BLaER1 treated with 17β-estradiol and CSF1 and Interleukin-3, amounts not matched to agents 10 nM and 100 nM (cell line): ENCODE measurements at regions not wholly inside any gene's neighbourhood (a gene's known extent, or its start where the extent isn't known, plus 50 kb on each side); places are given as distances from the start of the nearest gene placed in this dataset.
"Not testable (repeated sequence)": the region's sequence is repeated elsewhere in the genome, so short reads cannot be mapped to it uniquely, and the experiment has no call there.

ENCODE experiments used
- H3K27ac ChIP-seq, 11 experiments: shearing (Covaris generic); formaldehyde crosslinking; 2 replicates each; pipeline ENCODE4 v1.8.1; 2022
- H3K27me3 ChIP-seq, 11 experiments: shearing (Covaris generic); formaldehyde crosslinking; 2 replicates each; pipeline ENCODE4 v1.8.1; 2022
- H3K36me3 ChIP-seq, 11 experiments: shearing (Covaris generic); formaldehyde crosslinking; 2 replicates each; pipeline ENCODE4 v1.8.1; 2022
- H3K4me1 ChIP-seq, 10 experiments: shearing (Covaris generic); formaldehyde crosslinking; 2 replicates each; pipeline ENCODE4 v1.8.1; 2022
- H3K4me2 ChIP-seq, 11 experiments: shearing (Covaris generic); formaldehyde crosslinking; 2 replicates each; pipeline ENCODE4 v1.8.1; 2022
- H3K4me3 ChIP-seq, 10 experiments: shearing (Covaris generic); formaldehyde crosslinking; 2 replicates each; pipeline ENCODE4 v1.8.1; 2022
- H3K9ac ChIP-seq, 11 experiments: shearing (Covaris generic); formaldehyde crosslinking; 2 replicates each; pipeline ENCODE4 v1.8.1; 2022
- H3K9me3 ChIP-seq, 11 experiments: shearing (Covaris generic); formaldehyde crosslinking; replicated peaks in 1 of 11; 2 replicates each; pipeline ENCODE4 v1.8.1; 2022
- H4K20me1 ChIP-seq, 11 experiments: shearing (Covaris generic); formaldehyde crosslinking; 2 replicates each; pipeline ENCODE4 v1.8.1; 2022
- Cebpa-rat ChIP-seq, 11 experiments: shearing (Covaris generic); IDR thresholded peaks; 2 replicates each; pipeline ENCODE4 v1.8.1; 2022

DNA sequence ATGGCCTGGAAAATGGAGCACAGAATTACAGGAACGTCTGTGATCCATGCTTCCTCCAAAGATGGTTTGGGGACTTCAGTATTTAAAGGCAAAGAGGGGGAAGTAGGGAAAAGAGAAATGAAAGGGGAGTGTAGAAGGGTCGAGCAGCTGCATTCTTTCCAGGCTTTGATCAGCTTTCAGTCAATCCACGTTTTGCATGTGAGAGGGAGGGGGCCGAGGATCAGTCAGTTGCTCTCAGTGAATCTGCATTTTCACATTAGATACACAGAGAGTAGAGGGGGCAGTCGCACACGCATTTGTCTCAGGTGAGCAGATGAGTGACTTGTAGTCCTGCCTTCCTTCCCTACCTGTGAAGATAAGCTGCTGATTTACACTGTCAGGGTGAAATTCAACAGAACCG is 78.8 kb downstream of the FOXF2 start:
- H3K4me3 ChIP-seq, result no peak overlapping the region
- peak overlapping the region in 3 of 11 experiments; percentile 10 to 30 (median 21); a peak in 2 of 22 replicates for H3K4me2 ChIP-seq
- TF ChIP-seq Cebpa-rat (IDR thresholded peaks at IDR 0.05), result no peak
- no peaks in the 10 kb centered on the region for H4K20me1 ChIP-seq
- no peaks in the 10 kb centered on the region for H3K9me3 ChIP-seq
- no peaks in the 10 kb centered on the region for H3K27me3 ChIP-seq
- H3K27ac ChIP-seq, result no peak overlapping the region
- H3K9ac ChIP-seq, result no peak overlapping the region
- H3K4me1 ChIP-seq, result peaks cover under 1 to 20% (median 12%) of the 10 kb centered on the region in 10 experiments; a peak in 18 of 20 replicates
- H3K36me3 ChIP-seq, result no peaks in the 10 kb centered on the region

DNA sequence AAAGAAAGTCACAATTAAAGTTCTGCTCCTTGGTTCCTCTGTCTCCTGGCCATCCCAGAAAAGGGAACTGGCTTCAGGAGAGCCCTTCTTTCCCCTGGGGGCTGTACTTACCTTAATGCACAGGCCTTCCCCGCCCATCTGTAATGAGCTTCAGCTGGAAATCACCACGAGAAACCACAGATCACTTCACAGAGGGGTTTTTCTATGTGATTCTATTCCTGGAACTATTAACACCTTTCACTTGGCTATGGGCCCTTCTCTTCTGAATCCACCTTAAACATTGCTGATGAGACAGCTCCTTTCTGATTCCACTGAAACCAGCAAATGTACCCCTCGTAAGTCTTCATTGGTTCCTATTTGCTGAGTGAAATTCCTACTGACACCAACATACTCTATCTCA is 80.7 kb downstream of the FOXF2 start:
- TF ChIP-seq Cebpa-rat (IDR thresholded peaks at IDR 0.05), result no peak
- no peak overlapping the region for H3K9ac ChIP-seq

DNA sequence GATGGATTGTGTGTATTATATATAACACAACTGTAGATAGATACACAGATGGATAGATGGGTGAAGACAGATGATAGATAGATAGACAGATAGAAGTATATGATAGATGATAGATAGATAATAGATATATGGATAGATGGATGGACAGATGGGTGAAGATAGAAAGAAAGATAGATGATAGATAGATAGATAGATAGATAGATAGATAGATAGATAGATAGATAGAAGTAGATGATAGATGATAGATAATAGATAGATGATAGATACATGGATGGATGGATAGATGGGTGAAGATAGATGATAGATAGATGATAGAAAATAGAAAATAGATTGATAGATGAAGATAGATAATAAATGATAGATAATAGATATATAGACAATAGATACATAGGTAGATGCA is 83.3 kb downstream of the FOXF2 start:
- no peaks in the 10 kb centered on the region for H3K27me3 ChIP-seq
- no peak overlapping the region for H3K9ac ChIP-seq
- no peaks in the 10 kb centered on the region for H3K9me3 ChIP-seq
- H3K36me3 ChIP-seq, result no peaks in the 10 kb centered on the region
- no peaks in the 10 kb centered on the region for H4K20me1 ChIP-seq
- peaks cover 5 to 27% (median 18%) of the 10 kb centered on the region in 10 experiments; a peak in 18 of 20 replicates for H3K4me1 ChIP-seq
- TF ChIP-seq Cebpa-rat (IDR thresholded peaks at IDR 0.05), result no peak
- no peak overlapping the region for H3K27ac ChIP-seq
- no peak overlapping the region for H3K4me2 ChIP-seq
- H3K4me3 ChIP-seq, result no peak overlapping the region

More for the DNA sequence above, 80.7 kb downstream of the FOXF2 start:
- Histone ChIP-seq H3K4me1 (peaks cover 5 to 27% (median 18%) of the 10 kb centered on the region in 10 experiments; a peak in 18 of 20 replicates), H3K9me3 (no peaks in the 10 kb centered on the region), H3K36me3 (no peaks in the 10 kb centered on the region), H3K27ac (no peak overlapping the region), H3K27me3 (no peaks in the 10 kb centered on the region), H3K4me2 (peak overlapping the region in 9 of 11 experiments; percentile 9 to 60 (median 41); a peak in 16 of 22 replicates), H4K20me1 (no peaks in the 10 kb centered on the region), H3K4me3 (no peak overlapping the region)

DNA sequence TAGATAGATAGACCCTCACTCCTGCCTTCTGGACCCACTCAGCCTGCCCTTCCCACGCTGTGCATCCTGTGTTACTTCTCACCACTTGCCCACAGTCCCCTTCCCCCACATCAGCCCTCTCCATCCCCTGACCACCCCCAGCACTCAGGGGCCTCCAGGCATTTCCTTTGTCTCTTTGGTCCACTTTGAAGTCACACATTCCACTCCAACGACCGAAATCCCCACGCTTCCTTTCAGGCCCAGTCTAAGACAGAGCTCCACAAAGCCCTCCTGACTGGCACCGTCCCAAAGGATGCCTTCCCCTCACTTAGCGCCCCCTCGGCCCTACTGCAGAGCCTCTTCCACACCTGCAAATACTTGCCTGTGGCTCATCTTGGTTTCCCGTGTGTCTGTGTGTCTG is 83.8 kb downstream of the FOXF2 start:
- Histone ChIP-seq H3K4me1 (peaks cover 5 to 26% (median 18%) of the 10 kb centered on the region in 10 experiments; a peak in 18 of 20 replicates), H4K20me1 (no peaks in the 10 kb centered on the region), H3K9me3 (no peaks in the 10 kb centered on the region), H3K36me3 (no peaks in the 10 kb centered on the region), H3K9ac (no peak overlapping the region), H3K4me3 (no peak overlapping the region), H3K27ac (no peak overlapping the region), H3K27me3 (no peaks in the 10 kb centered on the region), H3K4me2 (peak overlapping the region in 10 of 11 experiments; percentile 7 to 74 (median 53); a peak in 15 of 22 replicates)
- no peak for TF ChIP-seq Cebpa-rat (IDR thresholded peaks at IDR 0.05)

DNA sequence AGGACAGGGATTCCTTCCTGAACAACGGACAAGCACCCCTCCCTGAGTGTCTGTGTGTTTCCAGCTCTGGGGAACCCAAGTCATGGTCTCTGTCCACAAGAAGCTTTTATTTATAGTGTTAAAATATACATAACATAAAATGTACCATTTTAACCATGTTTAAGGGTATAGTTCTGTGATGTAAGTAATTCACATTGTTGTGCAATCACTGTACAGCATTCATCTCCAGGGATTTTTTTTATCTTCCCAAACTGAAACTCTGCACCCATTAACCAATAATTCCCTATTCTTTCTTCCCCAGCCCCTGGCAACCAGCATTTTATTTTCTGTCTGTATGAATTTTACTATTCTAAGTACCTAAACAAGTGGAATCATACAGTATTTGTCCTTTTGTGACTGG is 84.2 kb downstream of the FOXF2 start:
- H3K4me3 ChIP-seq, result no peak overlapping the region
- H3K27ac ChIP-seq, result no peak overlapping the region
- peak in 1 of 11 experiments; percentile 44; a peak in 1 of 22 replicates for TF ChIP-seq Cebpa-rat (IDR thresholded peaks at IDR 0.05)
- no peaks in the 10 kb centered on the region for H3K9me3 ChIP-seq
- no peaks in the 10 kb centered on the region for H4K20me1 ChIP-seq
- no peaks in the 10 kb centered on the region for H3K27me3 ChIP-seq
- no peak overlapping the region for H3K9ac ChIP-seq
- H3K4me1 ChIP-seq, result peaks cover 5 to 26% (median 18%) of the 10 kb centered on the region in 10 experiments; a peak in 18 of 20 replicates
- no peaks in the 10 kb centered on the region for H3K36me3 ChIP-seq
- H3K4me2 ChIP-seq, result peak overlapping the region in 10 of 11 experiments; percentile 7 to 74 (median 53); a peak in 14 of 22 replicates

DNA sequence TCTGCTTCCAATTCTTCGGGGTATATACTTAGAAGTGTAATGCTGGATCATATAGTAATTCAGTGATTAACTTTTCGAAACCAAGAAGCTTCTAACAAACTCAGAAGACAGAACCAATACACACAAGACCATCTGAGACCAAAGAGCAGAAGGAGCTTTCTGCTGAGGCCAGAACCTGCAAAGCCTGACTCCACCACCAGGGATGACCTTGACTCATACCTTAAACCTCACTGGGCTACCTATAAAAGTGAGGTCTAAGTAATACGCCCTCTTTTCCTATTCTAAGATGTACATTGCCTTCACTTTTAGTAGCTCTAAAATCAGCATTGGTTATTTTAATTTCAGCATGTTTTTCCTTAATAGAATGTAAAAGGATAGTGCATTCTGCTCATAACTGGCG is 84.8 kb downstream of the FOXF2 start:
- Histone ChIP-seq H3K9me3 (no peaks in the 10 kb centered on the region), H4K20me1 (no peaks in the 10 kb centered on the region), H3K36me3 (no peaks in the 10 kb centered on the region), H3K27ac (no peak overlapping the region), H3K4me1 (peaks cover 5 to 25% (median 18%) of the 10 kb centered on the region in 10 experiments; a peak in 18 of 20 replicates), H3K4me3 (no peak overlapping the region), H3K27me3 (no peaks in the 10 kb centered on the region), H3K9ac (no peak overlapping the region), H3K4me2 (peak overlapping the region in 2 of 11 experiments; percentile 66 to 69; a peak in 1 of 22 replicates)
- TF ChIP-seq Cebpa-rat (IDR thresholded peaks at IDR 0.05), result no peak

DNA sequence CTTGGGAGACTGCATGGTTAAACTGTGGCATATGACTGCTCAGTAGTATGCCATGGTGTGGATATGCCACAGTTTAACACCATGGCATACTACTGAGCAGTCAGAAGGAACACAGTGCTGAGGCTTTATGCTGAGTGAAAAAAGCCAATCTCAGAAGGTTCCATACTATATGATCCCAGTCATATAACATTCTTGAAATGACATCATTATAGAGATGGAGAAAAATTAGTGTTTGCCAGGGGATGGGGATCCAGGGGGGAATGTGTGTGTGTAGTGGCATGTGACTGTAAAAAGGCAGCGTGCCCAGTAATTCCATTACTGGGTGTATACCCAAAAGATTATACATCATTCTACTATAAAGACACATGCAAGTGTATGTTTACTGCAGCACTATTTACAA is 85.8 kb downstream of the FOXF2 start:
- no peaks in the 10 kb centered on the region for H4K20me1 ChIP-seq
- no peaks in the 10 kb centered on the region for H3K9me3 ChIP-seq
- H3K4me3 ChIP-seq, result no peak overlapping the region
- peaks cover 0 to 16% (median 10%) of the 10 kb centered on the region in 10 experiments; a peak in 14 of 20 replicates for H3K4me1 ChIP-seq
- no peak overlapping the region for H3K27ac ChIP-seq
- H3K36me3 ChIP-seq, result no peaks in the 10 kb centered on the region
- TF ChIP-seq Cebpa-rat (IDR thresholded peaks at IDR 0.05), result no peak
- no peak overlapping the region for H3K9ac ChIP-seq
- H3K4me2 ChIP-seq, result no peak overlapping the region
- H3K27me3 ChIP-seq, result no peaks in the 10 kb centered on the region

DNA sequence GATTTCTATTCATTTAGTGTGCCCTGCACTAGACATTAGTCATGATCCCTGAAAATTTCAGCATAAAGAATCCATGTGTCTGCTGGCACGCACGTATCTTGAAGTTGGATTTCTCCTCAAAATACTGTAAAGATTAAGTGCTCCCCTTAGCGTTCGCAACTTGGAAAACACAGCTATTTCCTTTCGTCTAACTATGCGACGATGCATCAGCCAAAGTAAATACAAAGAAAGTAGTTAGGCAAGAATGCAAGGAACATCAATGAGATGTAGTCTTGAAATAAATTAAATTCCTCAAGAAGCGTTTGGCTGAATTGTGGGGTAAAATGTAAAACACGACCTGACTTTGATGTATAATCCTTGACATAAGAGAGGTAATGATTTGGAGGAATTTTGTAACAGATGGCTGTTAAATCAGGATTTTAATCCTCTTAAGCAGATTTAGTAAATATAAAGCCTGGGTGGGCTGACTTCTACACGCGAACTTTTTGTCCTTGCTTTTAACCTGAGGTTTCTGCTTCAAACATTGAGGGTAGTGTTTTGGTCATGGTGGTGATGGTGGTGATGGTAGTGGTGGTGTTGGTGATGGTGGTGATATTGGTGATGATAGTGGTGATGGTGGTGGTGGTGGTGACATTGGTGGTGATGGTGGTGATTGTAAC is 88.2 kb downstream of the FOXF2 start:
- no peak overlapping the region for H3K4me2 ChIP-seq
- no peaks in the 10 kb centered on the region for H3K36me3 ChIP-seq
- H3K9ac ChIP-seq, result no peak overlapping the region
- no peak overlapping the region for H3K27ac ChIP-seq
- no peaks in the 10 kb centered on the region for H4K20me1 ChIP-seq
- H3K4me3 ChIP-seq, result no peak overlapping the region
- H3K4me1 ChIP-seq, result peaks cover 8 to 23% (median 19%) of the 10 kb centered on the region in 10 experiments
- H3K27me3 ChIP-seq, result no peaks in the 10 kb centered on the region
- no peak for TF ChIP-seq Cebpa-rat (IDR thresholded peaks at IDR 0.05)
- no peaks in the 10 kb centered on the region for H3K9me3 ChIP-seq

DNA sequence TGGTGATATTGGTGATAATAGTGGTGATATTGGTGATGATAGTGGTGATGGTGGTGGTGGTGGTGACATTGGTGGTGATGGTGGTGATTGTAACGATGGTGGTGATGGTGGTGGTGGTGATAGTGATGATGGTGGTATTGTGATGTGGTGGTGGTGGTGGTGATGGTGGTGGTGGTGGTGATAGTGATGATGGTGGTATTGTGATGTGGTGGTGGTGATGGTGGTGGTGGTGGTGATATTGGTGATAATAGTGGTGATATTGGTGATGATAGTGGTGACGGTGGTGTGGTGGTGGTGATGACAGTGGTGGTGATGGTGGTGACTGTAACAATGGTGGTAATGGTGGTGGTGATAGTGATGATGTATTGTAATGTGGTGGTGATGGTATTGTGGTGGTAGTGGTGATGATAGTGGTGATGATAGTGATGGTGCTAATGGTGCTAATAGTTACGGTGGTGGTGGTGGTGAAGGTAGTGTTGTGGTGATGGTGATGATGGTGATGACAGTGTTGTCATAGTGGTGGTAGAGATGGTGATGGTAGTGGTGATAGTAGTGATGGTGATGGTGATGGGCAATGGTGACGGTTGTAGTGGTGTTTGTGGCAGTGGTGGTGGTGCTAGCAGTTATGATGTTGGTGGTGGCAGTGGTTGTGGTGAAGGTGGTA is 88.9 kb downstream of the FOXF2 start:
- H3K27me3 ChIP-seq, H3K9me3 ChIP-seq, H3K27ac ChIP-seq, H4K20me1 ChIP-seq, H3K4me2 ChIP-seq, H3K4me3 ChIP-seq, H3K36me3 ChIP-seq, H3K9ac ChIP-seq: not testable (repeated sequence)
- peaks cover 11 to 25% (median 20%) of the 10 kb centered on the region in 10 experiments for H3K4me1 ChIP-seq
